Naive B cell (primary cell): ENCODE measurements at regions not wholly inside any gene's neighbourhood (a gene's known extent, or its start where the extent isn't known, plus 50 kb on each side); places are given as distances from the start of the nearest gene placed in this dataset.
"Not testable (repeated sequence)": the region's sequence is repeated elsewhere in the genome, so short reads cannot be mapped to it uniquely, and the experiment has no call there.

Experiments used
- ATAC-seq, 2 donors: fragments of 150-1000 bp; cut with Tn5 transposase; 2 replicates each; pipeline ENCODE4 v1.10.0; 2021; ENCODE audit warnings: low read depth in 2 of 2, mild to moderate bottlenecking in 2 of 2, moderate library complexity in 2 of 2
- DNase-seq: peaks from one replicate; pipeline ENCODE4 v3.0.0; 2022
- H3K27ac Mint-ChIP-seq, 6 donors: one replicate each; pipeline ENCODE4 v1.8.0; 2020 to 2022; ENCODE audit warnings: mild to moderate bottlenecking in 6 of 6, mixed read lengths in 6 of 6, moderate library complexity in 5 of 6, inconsistent platforms in 2 of 6
- H3K27me3 Mint-ChIP-seq, 3 donors: one replicate each; pipeline ENCODE4 v1.8.0; 2021 to 2022; ENCODE audit warnings: mixed read lengths in 3 of 3, mild to moderate bottlenecking in 1 of 3
- H3K36me3 Mint-ChIP-seq, 2 donors: one replicate each; pipeline ENCODE4 v1.8.0; 2020 to 2022; ENCODE audit warnings: mixed read lengths in 2 of 2, inconsistent platforms in 1 of 2, mild to moderate bottlenecking in 1 of 2
- H3K4me1 Mint-ChIP-seq, 3 donors: one replicate each; pipeline ENCODE4 v1.8.0; 2020 to 2022; ENCODE audit warnings: mixed read lengths in 3 of 3, inconsistent platforms in 1 of 3, mild to moderate bottlenecking in 1 of 3, moderate library complexity in 1 of 3
- H3K4me3 Mint-ChIP-seq, 8 donors: one replicate each; pipeline ENCODE4 v1.8.0; 2020 to 2022; ENCODE audit warnings: mild to moderate bottlenecking in 8 of 8, mixed read lengths in 8 of 8, moderate library complexity in 8 of 8, inconsistent platforms in 2 of 8
- H3K9me3 Mint-ChIP-seq, 7 donors: one replicate each; pipeline ENCODE4 v1.8.0; 2020 to 2022; ENCODE audit warnings: mixed read lengths in 7 of 7, mild to moderate bottlenecking in 5 of 7, inconsistent platforms in 2 of 7, moderate library complexity in 1 of 7

DNA sequence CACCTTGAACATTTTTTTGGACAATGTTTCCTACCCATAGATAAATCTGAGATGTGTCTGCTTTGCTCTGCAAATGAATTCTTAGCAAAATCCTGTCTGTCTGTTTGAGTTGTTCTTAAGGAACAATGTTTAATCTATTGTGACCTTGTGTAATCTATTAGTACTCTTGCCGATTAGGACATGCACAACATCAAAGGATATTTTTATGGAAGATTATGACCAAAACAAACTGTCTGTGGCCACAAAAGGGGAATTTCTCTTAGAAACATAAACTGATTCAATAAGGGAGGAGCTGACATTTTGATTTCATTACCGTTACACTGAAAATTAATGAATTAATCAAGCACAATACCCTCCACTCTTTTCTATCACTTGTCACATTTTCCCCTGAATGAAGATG is 323.0 kb upstream of the PRR16 start:
- H3K36me3 Mint-ChIP-seq: peaks cover 5 to 6% of the 10 kb centered on the region in 2 donors
- H3K27me3 Mint-ChIP-seq: no peaks in the 10 kb centered on the region
- ATAC-seq: no peak
- DNase-seq: no peak
- H3K4me1 Mint-ChIP-seq: no peaks in the 10 kb centered on the region
- H3K4me3 Mint-ChIP-seq: no peak overlapping the region
- no peak overlapping the region for H3K27ac Mint-ChIP-seq
- H3K9me3 Mint-ChIP-seq: peaks cover 5 to 19% (median 12%) of the 10 kb centered on the region in 7 donors

DNA sequence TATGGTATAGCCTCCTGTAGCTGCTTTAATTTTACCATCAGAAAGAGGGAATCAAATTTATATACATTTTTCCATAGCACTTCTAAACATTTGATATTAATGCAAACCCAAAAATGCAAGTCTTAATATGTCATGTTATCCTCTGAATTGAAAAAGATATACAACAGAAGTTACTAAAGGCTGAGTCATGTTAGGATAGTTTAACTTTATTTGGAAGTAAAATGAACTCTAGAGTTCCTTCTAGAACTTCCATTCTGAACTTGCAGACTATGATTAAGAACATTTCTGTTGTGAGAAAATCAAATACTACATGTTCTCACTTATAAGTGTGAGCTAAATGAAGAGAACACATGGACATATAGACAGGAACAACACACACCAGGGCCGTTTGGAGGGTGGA is 317.3 kb upstream of the PRR16 start:
- Mint-ChIP-seq H3K4me1 (no peaks in the 10 kb centered on the region), H3K4me3 (no peak overlapping the region), H3K9me3 (peaks cover 6 to 23% (median 15%) of the 10 kb centered on the region in 7 donors), H3K27ac (no peak overlapping the region), H3K36me3 (peaks cover 6% of the 10 kb centered on the region in 2 donors), H3K27me3 (no peaks in the 10 kb centered on the region)
- no peak for ATAC-seq
- DNase-seq: no peak

GRCh38 chr5:120147911-120148310 is 316.2 kb upstream of the PRR16 start:
- H3K36me3 Mint-ChIP-seq, H3K4me3 Mint-ChIP-seq, DNase-seq, H3K27ac Mint-ChIP-seq, H3K27me3 Mint-ChIP-seq, H3K4me1 Mint-ChIP-seq, ATAC-seq: not testable (repeated sequence)
- peaks cover 6 to 23% (median 15%) of the 10 kb centered on the region in 7 donors for H3K9me3 Mint-ChIP-seq

GRCh38 chr5:120150770-120151169 is 313.3 kb upstream of the PRR16 start:
- Mint-ChIP-seq H3K4me1 (no peaks in the 10 kb centered on the region), H3K27ac (no peak overlapping the region), H3K27me3 (no peaks in the 10 kb centered on the region), H3K36me3 (peaks cover 3 to 4% of the 10 kb centered on the region in 2 donors), H3K4me3 (no peak overlapping the region), H3K9me3 (peaks cover 3 to 12% (median 5%) of the 10 kb centered on the region in 7 donors)
- DNase-seq: no peak
- no peak for ATAC-seq

DNA sequence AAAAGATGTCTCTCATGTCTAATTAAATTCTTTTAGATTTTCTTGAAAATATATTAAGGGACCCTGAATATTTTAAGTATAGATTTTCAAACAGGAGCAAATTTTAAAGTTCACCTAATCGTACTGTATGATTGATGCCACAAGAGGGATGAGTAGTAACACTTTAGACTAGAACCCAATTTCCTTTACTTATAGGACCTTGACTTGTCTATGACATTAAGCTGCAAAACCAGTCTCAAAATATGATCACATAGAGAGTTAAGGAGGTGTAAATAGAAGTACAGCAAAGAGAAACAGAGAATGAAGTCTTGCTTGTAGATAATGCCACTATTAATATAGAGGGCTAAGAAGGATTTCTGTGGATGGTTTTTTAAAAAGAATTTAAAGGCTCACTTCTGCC is 312.9 kb upstream of the PRR16 start:
- ATAC-seq: no peak
- DNase-seq: no peak
- H3K36me3 Mint-ChIP-seq: peaks cover 0 to under 1% of the 10 kb centered on the region in 2 donors
- H3K4me1 Mint-ChIP-seq: no peaks in the 10 kb centered on the region
- H3K4me3 Mint-ChIP-seq: no peak overlapping the region
- H3K27ac Mint-ChIP-seq: no peak overlapping the region
- no peaks in the 10 kb centered on the region for H3K27me3 Mint-ChIP-seq
- peaks cover 0 to 8% (median under 1%) of the 10 kb centered on the region in 7 donors for H3K9me3 Mint-ChIP-seq

DNA sequence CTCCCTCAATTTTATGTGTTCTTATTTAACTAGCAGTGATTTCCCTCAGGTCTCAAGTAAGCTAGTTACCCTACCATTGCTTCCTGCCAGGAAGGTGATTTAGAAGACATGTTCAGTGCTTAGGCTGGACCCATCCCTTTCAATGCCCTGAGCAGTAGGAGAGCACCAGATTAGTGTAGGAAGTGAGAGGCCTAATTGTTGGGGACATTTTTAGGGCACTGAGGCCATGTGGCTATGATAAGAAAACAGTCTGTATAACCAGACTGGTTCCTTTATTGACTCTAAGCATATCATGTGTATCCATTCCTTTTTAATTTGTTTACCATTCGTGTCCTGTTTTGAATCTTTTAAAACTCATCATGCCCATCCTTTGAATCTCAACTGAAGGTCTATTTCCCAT is 312.3 kb upstream of the PRR16 start:
- no peak for ATAC-seq
- peaks cover 0 to 4% (median 0%) of the 10 kb centered on the region in 7 donors for H3K9me3 Mint-ChIP-seq
- H3K4me3 Mint-ChIP-seq: no peak overlapping the region
- H3K27me3 Mint-ChIP-seq: no peaks in the 10 kb centered on the region
- no peaks in the 10 kb centered on the region for H3K4me1 Mint-ChIP-seq
- H3K27ac Mint-ChIP-seq: peak overlapping the region in 1 of 6 donors; percentile 40
- DNase-seq: no peak
- H3K36me3 Mint-ChIP-seq: no peaks in the 10 kb centered on the region

DNA sequence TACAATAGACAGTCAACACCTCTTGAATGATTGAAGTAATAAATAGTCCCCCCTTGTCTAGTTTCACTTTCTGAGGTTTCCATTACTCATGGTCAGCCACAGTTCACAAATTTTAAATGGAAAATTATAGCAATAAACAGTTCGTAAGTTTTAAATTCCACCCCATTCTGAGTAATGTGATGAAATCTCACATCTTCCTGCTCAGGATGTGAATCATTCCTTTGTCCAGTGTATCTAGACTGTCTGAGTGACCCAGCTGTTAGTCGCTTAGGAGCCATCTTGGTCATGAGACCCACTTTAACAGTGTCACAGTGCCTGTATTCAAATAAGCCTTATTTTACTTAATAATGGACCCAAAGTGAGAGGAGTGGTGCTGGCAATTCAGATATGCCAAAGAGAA is 311.6 kb upstream of the PRR16 start:
- ATAC-seq (no peak), DNase-seq (no peak)
- no peaks in the 10 kb centered on the region for H3K36me3 Mint-ChIP-seq
- no peaks in the 10 kb centered on the region for H3K27me3 Mint-ChIP-seq
- H3K4me1 Mint-ChIP-seq: no peaks in the 10 kb centered on the region
- H3K27ac Mint-ChIP-seq: no peak overlapping the region
- no peak overlapping the region for H3K4me3 Mint-ChIP-seq
- H3K9me3 Mint-ChIP-seq: no peaks in the 10 kb centered on the region

DNA sequence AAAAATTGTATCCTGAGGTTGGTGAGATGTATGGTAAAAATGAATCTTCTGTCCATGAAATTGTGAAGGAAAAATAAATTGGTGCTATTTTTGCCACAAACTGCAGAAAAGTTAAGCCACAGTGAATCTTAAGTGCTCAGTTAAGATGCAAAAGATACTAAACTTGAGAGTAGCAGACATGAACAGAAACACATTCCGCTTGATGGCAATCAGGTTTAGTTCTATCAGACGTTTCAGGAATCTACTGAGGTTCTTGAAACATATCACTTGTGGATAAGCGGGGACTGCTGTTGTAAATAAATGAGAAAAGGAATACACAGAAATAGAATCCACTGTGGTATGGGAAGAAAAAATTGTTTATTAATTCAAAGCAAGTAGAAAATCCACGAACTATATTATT is 311.2 kb upstream of the PRR16 start:
- DNase-seq (no peak), ATAC-seq (no peak)
- Mint-ChIP-seq H3K9me3 (no peaks in the 10 kb centered on the region), H3K27ac (no peak overlapping the region), H3K4me1 (no peaks in the 10 kb centered on the region), H3K27me3 (no peaks in the 10 kb centered on the region), H3K4me3 (no peak overlapping the region), H3K36me3 (no peaks in the 10 kb centered on the region)

GRCh38 chr5:120153551-120153950 is 310.5 kb upstream of the PRR16 start:
- Mint-ChIP-seq H3K9me3 (no peaks in the 10 kb centered on the region), H3K4me1 (no peaks in the 10 kb centered on the region), H3K27ac (no peak overlapping the region), H3K36me3 (no peaks in the 10 kb centered on the region), H3K27me3 (no peaks in the 10 kb centered on the region), H3K4me3 (no peak overlapping the region)
- DNase-seq: no peak
- no peak for ATAC-seq

GRCh38 chr5:120155873-120156272 is 308.2 kb upstream of the PRR16 start:
- ATAC-seq: no peak
- no peaks in the 10 kb centered on the region for H3K27me3 Mint-ChIP-seq
- no peak overlapping the region for H3K4me3 Mint-ChIP-seq
- H3K9me3 Mint-ChIP-seq: no peaks in the 10 kb centered on the region
- no peak overlapping the region for H3K27ac Mint-ChIP-seq
- H3K4me1 Mint-ChIP-seq: no peaks in the 10 kb centered on the region
- no peaks in the 10 kb centered on the region for H3K36me3 Mint-ChIP-seq
- DNase-seq: no peak

DNA sequence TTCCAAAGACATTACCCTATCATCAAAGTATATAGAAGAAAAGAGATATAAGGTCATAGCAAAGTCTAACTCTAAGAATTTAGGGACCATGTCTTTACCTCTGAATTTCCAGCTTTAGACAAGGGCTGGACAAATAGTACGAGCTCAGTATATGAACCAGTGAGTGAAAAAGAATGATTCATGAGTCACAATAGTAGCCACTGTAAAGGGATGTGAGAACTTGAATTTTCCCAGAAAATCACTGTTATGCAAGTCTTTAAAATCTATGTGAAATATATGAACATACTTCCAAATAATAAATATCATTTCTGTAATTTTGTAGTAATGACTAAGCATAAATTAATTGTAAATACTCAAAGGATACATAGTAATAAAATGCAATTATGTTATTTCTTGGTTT is 305.9 kb upstream of the PRR16 start:
- H3K27me3 Mint-ChIP-seq: no peaks in the 10 kb centered on the region
- ATAC-seq (no peak), DNase-seq (no peak)
- no peaks in the 10 kb centered on the region for H3K36me3 Mint-ChIP-seq
- H3K9me3 Mint-ChIP-seq: no peaks in the 10 kb centered on the region
- H3K4me1 Mint-ChIP-seq: no peaks in the 10 kb centered on the region
- H3K4me3 Mint-ChIP-seq: no peak overlapping the region
- no peak overlapping the region for H3K27ac Mint-ChIP-seq

- Mint-ChIP-seq H3K27ac (no peak overlapping the region), H3K4me3 (no peak overlapping the region), H3K9me3 (no peaks in the 10 kb centered on the region), H3K27me3 (no peaks in the 10 kb centered on the region), H3K4me1 (no peaks in the 10 kb centered on the region), H3K36me3 (no peaks in the 10 kb centered on the region)
- ATAC-seq (no peak), DNase-seq (no peak)
Observed at GRCh38 chr5:120159155-120159554, 304.9 kb upstream of the PRR16 start.

DNA sequence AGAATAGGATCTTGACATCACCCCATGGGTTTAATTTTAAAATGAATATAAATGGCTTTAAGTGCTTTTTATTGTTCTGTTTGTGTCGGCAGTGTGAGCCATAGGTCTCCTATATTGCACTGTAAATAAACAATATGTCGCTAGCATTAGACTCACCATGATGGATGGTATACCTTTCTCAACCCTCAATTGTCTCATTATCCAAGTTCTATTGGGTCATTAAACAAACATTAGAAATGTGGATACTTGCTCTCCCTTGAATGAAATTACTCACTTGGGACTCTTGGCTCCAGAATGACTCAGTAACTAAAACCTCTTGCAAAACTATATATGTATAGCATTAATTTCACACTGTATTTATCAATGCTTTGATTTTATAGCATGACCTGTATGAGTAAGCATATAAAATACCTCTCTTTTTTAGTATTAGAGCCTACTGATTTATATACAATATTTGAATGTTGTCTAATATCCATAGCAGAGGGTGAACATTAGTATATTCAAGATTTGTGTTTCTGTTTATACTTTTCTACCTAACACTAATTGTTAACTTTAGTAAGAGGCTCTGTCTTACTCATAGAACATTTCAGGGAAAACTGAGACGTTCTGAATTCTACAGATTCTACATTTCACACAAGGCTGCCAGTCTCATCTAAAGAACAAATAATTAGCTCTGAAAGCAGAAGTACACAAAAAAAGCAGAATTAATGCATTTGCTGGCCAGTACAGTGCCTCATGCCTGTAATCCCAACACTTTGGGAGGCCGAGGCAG is 303.8 kb upstream of the PRR16 start:
- no peaks in the 10 kb centered on the region for H3K4me1 Mint-ChIP-seq
- no peak overlapping the region for H3K4me3 Mint-ChIP-seq
- DNase-seq (no peak), ATAC-seq (no peak)
- H3K27me3 Mint-ChIP-seq: no peaks in the 10 kb centered on the region
- no peak overlapping the region for H3K27ac Mint-ChIP-seq
- H3K9me3 Mint-ChIP-seq: no peaks in the 10 kb centered on the region
- no peaks in the 10 kb centered on the region for H3K36me3 Mint-ChIP-seq

- Mint-ChIP-seq H3K36me3 (no peaks in the 10 kb centered on the region), H3K27me3 (no peaks in the 10 kb centered on the region), H3K9me3 (no peaks in the 10 kb centered on the region), H3K4me1 (no peaks in the 10 kb centered on the region), H3K4me3 (no peak overlapping the region), H3K27ac (no peak overlapping the region)
- DNase-seq: no peak
- ATAC-seq: no peak
Observed at GRCh38 chr5:120162321-120162720, 301.8 kb upstream of the PRR16 start.

DNA sequence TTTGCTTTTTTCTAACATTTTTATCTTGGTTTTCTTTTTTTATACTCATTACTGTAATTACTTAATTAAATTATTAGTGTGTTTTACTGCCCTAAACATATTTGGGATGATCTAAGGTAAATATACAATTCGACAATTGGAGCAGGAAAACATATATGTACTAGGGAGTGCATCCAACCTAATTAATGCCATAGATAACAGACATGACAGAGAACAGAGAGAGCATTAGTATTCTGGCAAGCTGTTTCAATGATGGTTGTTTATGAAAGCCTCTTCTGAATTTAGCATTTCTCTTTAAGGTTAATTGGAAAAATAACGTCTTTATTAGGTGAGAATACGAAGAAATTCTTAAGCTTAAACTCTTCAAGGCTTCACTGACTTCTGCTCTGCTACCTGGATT is 300.1 kb upstream of the PRR16 start:
- Mint-ChIP-seq H3K36me3 (no peaks in the 10 kb centered on the region), H3K27ac (no peak overlapping the region), H3K4me3 (no peak overlapping the region), H3K9me3 (no peaks in the 10 kb centered on the region), H3K27me3 (no peaks in the 10 kb centered on the region), H3K4me1 (no peaks in the 10 kb centered on the region)
- ATAC-seq (no peak), DNase-seq (no peak)
